ENCODE measurements at regions not wholly inside any gene's neighbourhood (a gene's known extent, or its start where the extent isn't known, plus 50 kb on each side); places are given as distances from the start of the nearest gene placed in this dataset.

DNA sequence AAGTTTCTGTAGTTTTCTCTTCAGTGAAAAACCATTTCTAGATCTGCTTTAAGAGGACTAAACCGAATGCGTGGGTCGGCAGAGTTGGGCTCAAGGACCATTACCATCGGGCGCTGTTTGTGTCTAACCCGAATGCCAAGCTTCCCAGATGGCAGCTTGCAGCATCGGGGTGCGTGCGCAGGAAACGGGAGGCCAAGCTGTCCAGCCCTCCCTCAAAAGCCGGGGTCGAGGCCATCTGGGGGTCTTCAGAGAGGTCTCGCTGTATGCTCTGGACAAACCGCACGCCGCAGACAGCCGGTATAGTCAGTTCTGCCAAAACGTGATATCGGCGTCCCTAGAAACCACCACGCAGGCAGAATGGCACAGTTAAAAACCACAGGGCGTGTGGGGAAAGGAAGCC, 178.8 kb downstream of the BANP start:
- Histone ChIP-seq H3K23ac (ENCODE audit: insufficient read length, low read depth, low read length) (no peak overlapping the region), H2BK5ac (ENCODE audit: insufficient read length, low read length) (no peak overlapping the region), H3K79me1 (ENCODE audit: insufficient read depth, low read depth, low read length, poor library complexity, severe bottlenecking) (no peaks in the 10 kb centered on the region), H3K27ac (ENCODE audit: insufficient read length, low read depth, low read length) (no peak overlapping the region), H4K8ac (replicated peaks; ENCODE audit: insufficient read length, low read depth, low read length) (no peak overlapping the region), H3K4me2 (ENCODE audit: insufficient read depth, insufficient read length, low read length) (no peak overlapping the region), H3K27me3 (ENCODE audit: insufficient read depth, low read length) (no peaks in the 10 kb centered on the region), H3K79me2 (ENCODE audit: insufficient read depth, low read length) (no peaks in the 10 kb centered on the region), H3K9me3 (ENCODE audit: control insufficient read depth, low read depth, low read length) (no peaks in the 10 kb centered on the region), H4K5ac (ENCODE audit: insufficient read length, low read depth, low read length) (no peak overlapping the region), H4K91ac (ENCODE audit: insufficient read length, low read depth, low read length) (no peak overlapping the region), H2AFZ (ENCODE audit: low read length) (no peak overlapping the region), H2BK15ac (ENCODE audit: low read depth, low read length) (no peak overlapping the region), H3K4me1 (ENCODE audit: insufficient read depth, low read length) (no peaks in the 10 kb centered on the region), H2BK12ac (ENCODE audit: insufficient read length, low read depth, low read length) (no peak overlapping the region), H3K9ac (ENCODE audit: extremely low read depth, insufficient read length, low read length) (no peak overlapping the region), H2AK5ac (ENCODE audit: insufficient read length, low read length) (no peak overlapping the region), H3K23me2 (ENCODE audit: insufficient read length, low read depth, low read length, poor library complexity, severe bottlenecking) (no peaks in the 10 kb centered on the region), H4K20me1 (ENCODE audit: control insufficient read depth, insufficient read depth, insufficient read length) (no peaks in the 10 kb centered on the region), H3K14ac (ENCODE audit: insufficient read depth, low read length) (no peak overlapping the region), H3K56ac (ENCODE audit: insufficient read length, low read depth, low read length) (no peak overlapping the region), H3K18ac (ENCODE audit: insufficient read length, low read depth, low read length) (no peak overlapping the region), H2BK20ac (ENCODE audit: low read depth, low read length, poor library complexity, severe bottlenecking) (no peak overlapping the region), H3T11ph (ENCODE audit: low read length) (no peak overlapping the region), H3K4ac (ENCODE audit: low read depth, low read length) (no peak overlapping the region), H2BK120ac (ENCODE audit: low read depth, low read length, poor library complexity, severe bottlenecking) (no peak overlapping the region)
- Mint-ChIP-seq H3K27me3 (ENCODE audit: low read depth) (no peaks in the 10 kb centered on the region; the same call in 1 of the 2 replicates), H3K9me3 (no peaks in the 10 kb centered on the region), H3K27ac (no peak overlapping the region), H3K36me3 (ENCODE audit: insufficient read depth in 1 of 3, low read depth in 3 of 3) (no peaks in the 10 kb centered on the region), H3K4me1 (0 out of 4 replicates have a peak, but pooled peaks cover 0 to 3% of the 10 kb centered on the region in 2 experiments), H3K4me3 (no peak overlapping the region)
- no peak for TF ChIP-seq CTCF (conservative IDR thresholded peaks at IDR 0.05)
- DNase-seq: no peak
- WGBS (ENCODE audit: extremely low coverage, insufficient read length, low lambda C conversion rate): no CpG with 5 or more reads among the region's 22 CpGs

Data from H9 (cell line).